Activated CD4-positive, CD25-positive, alpha-beta regulatory T cell (primary cell): ENCODE measurements at regions not wholly inside any gene's neighbourhood (a gene's known extent, or its start where the extent isn't known, plus 50 kb on each side); places are given as distances from the start of the nearest gene placed in this dataset.
"Not testable (repeated sequence)": the region's sequence is repeated elsewhere in the genome, so short reads cannot be mapped to it uniquely, and the experiment has no call there.

Experiments used
- DNase-seq, 4 experiments: peaks; one replicate each; lab custom pipeline; 2025; lab: John Stamatoyannopoulos, UW

- no peak for DNase-seq
Measured at GRCh38 chr7:50251765-50252164, 52.8 kb upstream of the IKZF1 start.

- DNase-seq, result no peak
Measured at GRCh38 chr7:50246551-50246950, 58.0 kb upstream of the IKZF1 start.

GRCh38 chr7:50242111-50242510 lies 62.4 kb upstream of the IKZF1 start:
- DNase-seq, result not testable (repeated sequence)

- not testable (repeated sequence) for DNase-seq
Measured at GRCh38 chr7:50240699-50241098, 63.8 kb upstream of the IKZF1 start.

GRCh38 chr7:50229964-50230363 lies 74.6 kb upstream of the IKZF1 start:
- DNase-seq, result no peak

- DNase-seq, result no peak
Measured at GRCh38 chr7:50228148-50228547, 76.4 kb upstream of the IKZF1 start.

GRCh38 chr7:50227726-50228125 lies 76.8 kb upstream of the IKZF1 start:
- DNase-seq, result no peak

GRCh38 chr7:50226669-50227068 lies 77.8 kb upstream of the IKZF1 start:
- DNase-seq, result no peak

GRCh38 chr7:50226145-50226544 lies 78.4 kb upstream of the IKZF1 start:
- no peak for DNase-seq

- DNase-seq, result no peak
Measured at GRCh38 chr7:50221433-50221832, 83.1 kb upstream of the IKZF1 start.

- DNase-seq, result no peak
Measured at GRCh38 chr7:50221028-50221427, 83.5 kb upstream of the IKZF1 start.

GRCh38 chr7:50220273-50220672 lies 84.2 kb upstream of the IKZF1 start:
- no peak for DNase-seq

GRCh38 chr7:50217821-50218281 lies 86.7 kb upstream of the IKZF1 start:
- DNase-seq, result no peak

GRCh38 chr7:50217401-50217800 lies 87.1 kb upstream of the IKZF1 start:
- DNase-seq, result no peak

- DNase-seq, result no peak
Measured at GRCh38 chr7:50216626-50217025, 87.9 kb upstream of the IKZF1 start.

- DNase-seq, result no peak
Measured at GRCh38 chr7:50214771-50215170, 89.7 kb upstream of the IKZF1 start.

GRCh38 chr7:50214126-50214670 lies 90.3 kb upstream of the IKZF1 start:
- DNase-seq, result no peak

GRCh38 chr7:50213622-50214017 lies 90.9 kb upstream of the IKZF1 start:
- no peak for DNase-seq

- no peak for DNase-seq
Measured at GRCh38 chr7:50212666-50213621, 91.6 kb upstream of the IKZF1 start.

GRCh38 chr7:50212016-50212325 lies 92.5 kb upstream of the IKZF1 start:
- no peak for DNase-seq

- DNase-seq, result no peak
Measured at GRCh38 chr7:50211130-50212015, 93.1 kb upstream of the IKZF1 start.

GRCh38 chr7:50210706-50211115 lies 93.8 kb upstream of the IKZF1 start:
- no peak for DNase-seq
